Activated CD8-positive, alpha-beta T cell treated with anti-CD3 and anti-CD28 coated beads, Interleukin-2, amount 10 ng/mL, durations not matched to agents 7 days and 5 days (primary cell): ENCODE measurements at regions not wholly inside any gene's neighbourhood (a gene's known extent, or its start where the extent isn't known, plus 50 kb on each side); places are given as distances from the start of the nearest gene placed in this dataset.

Source experiments
- ATAC-seq: fragments of 150-1000 bp; cut with Tn5 transposase; one replicate; pipeline ENCODE4 v1.10.0; 2021; ENCODE audit warnings: moderate library complexity
- CTCF ChIA-PET: fragments of 350-600 bp; sonication (Branson Sonifier 250); formaldehyde crosslinking; loops from one replicate; lab custom pipeline; 2021; ENCODE audit warnings: antibody characterized with exemption; lab: Charles Lee
- POLR2A ChIA-PET: fragments of 350-600 bp; sonication (Branson Sonifier 250); formaldehyde crosslinking; loops from one replicate; lab custom pipeline; 2021; ENCODE audit warnings: antibody characterized with exemption; lab: Charles Lee
- DNase-seq: peaks from one replicate; pipeline ENCODE4 v3.0.0-alpha.2; 2020
- H3K27ac Mint-ChIP-seq: one replicate; pipeline ENCODE4 v1.8.0; 2021; ENCODE audit warnings: mild to moderate bottlenecking, mixed read lengths
- H3K27me3 Mint-ChIP-seq: one replicate; pipeline ENCODE4 v1.8.0; 2021; ENCODE audit warnings: low read depth, mixed read lengths
- H3K36me3 Mint-ChIP-seq: one replicate; pipeline ENCODE4 v1.8.0; 2021; ENCODE audit warnings: low read depth, mixed read lengths
- H3K4me1 Mint-ChIP-seq: one replicate; pipeline ENCODE4 v1.8.0; 2021; ENCODE audit warnings: low read depth, mixed read lengths
- H3K4me3 Mint-ChIP-seq: one replicate; pipeline ENCODE4 v1.8.0; 2021; ENCODE audit warnings: mild to moderate bottlenecking, mixed read lengths
- H3K9me3 Mint-ChIP-seq: one replicate; pipeline ENCODE4 v1.8.0; 2022; ENCODE audit warnings: mixed read lengths; ENCODE audit not compliant: insufficient read depth

GRCh38 chr2:234643407-234643806 lies 146.5 kb upstream of the ARL4C start:
- H3K4me3 Mint-ChIP-seq = no peak overlapping the region
- H3K4me1 Mint-ChIP-seq = no peaks in the 10 kb centered on the region
- no peaks in the 10 kb centered on the region for H3K36me3 Mint-ChIP-seq
- H3K27me3 Mint-ChIP-seq = peaks cover 4% of the 10 kb centered on the region
- DNase-seq = no peak
- H3K9me3 Mint-ChIP-seq = peaks cover 18% of the 10 kb centered on the region
- no peak overlapping the region for H3K27ac Mint-ChIP-seq
- no peak for ATAC-seq
- ChIA-PET CTCF (interaction anchor here (1.2 kb wide), 1 partner anchor 57 kb away, joined by 3 read pairs; no protein-coding TSS in a partner anchor), POLR2A (no interaction called here)

GRCh38 chr2:234641086-234641485 lies 144.2 kb upstream of the ARL4C start:
- CTCF ChIA-PET = no interaction called here

GRCh38 chr2:234640657-234641056 lies 143.8 kb upstream of the ARL4C start:
- ATAC-seq (no peak), DNase-seq (no peak)
- no peak overlapping the region for H3K27ac Mint-ChIP-seq
- ChIA-PET CTCF (no interaction called here), POLR2A (no interaction called here)
- H3K4me1 Mint-ChIP-seq = no peaks in the 10 kb centered on the region
- peaks cover 5% of the 10 kb centered on the region for H3K27me3 Mint-ChIP-seq
- no peaks in the 10 kb centered on the region for H3K36me3 Mint-ChIP-seq
- H3K4me3 Mint-ChIP-seq = no peak overlapping the region
- H3K9me3 Mint-ChIP-seq = peaks cover 18% of the 10 kb centered on the region

More at GRCh38 chr2:234641086-234641485, 144.2 kb upstream of the ARL4C start:
- Mint-ChIP-seq H3K9me3 (peaks cover 18% of the 10 kb centered on the region), H3K4me1 (no peaks in the 10 kb centered on the region), H3K4me3 (no peak overlapping the region), H3K27me3 (peaks cover 4% of the 10 kb centered on the region), H3K27ac (no peak overlapping the region), H3K36me3 (no peaks in the 10 kb centered on the region)
- POLR2A ChIA-PET = no interaction called here
- no peak for DNase-seq
- no peak for ATAC-seq

GRCh38 chr2:234638966-234639365 lies 142.1 kb upstream of the ARL4C start:
- H3K4me3 Mint-ChIP-seq = no peak overlapping the region
- peaks cover 12% of the 10 kb centered on the region for H3K9me3 Mint-ChIP-seq
- peaks cover 7% of the 10 kb centered on the region for H3K27me3 Mint-ChIP-seq
- no peaks in the 10 kb centered on the region for H3K36me3 Mint-ChIP-seq
- CTCF ChIA-PET = no interaction called here
- H3K27ac Mint-ChIP-seq = no peak overlapping the region
- no peaks in the 10 kb centered on the region for H3K4me1 Mint-ChIP-seq
- POLR2A ChIA-PET = no interaction called here
- no peak for ATAC-seq
- DNase-seq = no peak

- Mint-ChIP-seq H3K27ac (no peak overlapping the region), H3K36me3 (no peaks in the 10 kb centered on the region), H3K27me3 (peaks cover 9% of the 10 kb centered on the region), H3K9me3 (no peaks in the 10 kb centered on the region), H3K4me3 (no peak overlapping the region), H3K4me1 (no peaks in the 10 kb centered on the region)
- ATAC-seq (no peak), DNase-seq (no peak)
- ChIA-PET CTCF (no interaction called here), POLR2A (no interaction called here)
These were observed 138.4 kb upstream of the ARL4C start for GRCh38 chr2:234635284-234635683.

GRCh38 chr2:234633581-234634230 lies 136.8 kb upstream of the ARL4C start:
- no peak overlapping the region for H3K4me3 Mint-ChIP-seq
- no peaks in the 10 kb centered on the region for H3K4me1 Mint-ChIP-seq
- POLR2A ChIA-PET = no interaction called here
- H3K27me3 Mint-ChIP-seq = peaks cover 11% of the 10 kb centered on the region
- no peak for ATAC-seq
- no peaks in the 10 kb centered on the region for H3K36me3 Mint-ChIP-seq
- H3K9me3 Mint-ChIP-seq = no peaks in the 10 kb centered on the region
- no peak for DNase-seq
- H3K27ac Mint-ChIP-seq = no peak overlapping the region
- CTCF ChIA-PET = no interaction called here

- H3K4me1 Mint-ChIP-seq = no peaks in the 10 kb centered on the region
- DNase-seq (no peak), ATAC-seq (no peak)
- no peak overlapping the region for H3K27ac Mint-ChIP-seq
- ChIA-PET CTCF (no interaction called here), POLR2A (no interaction called here)
- no peaks in the 10 kb centered on the region for H3K9me3 Mint-ChIP-seq
- H3K36me3 Mint-ChIP-seq = no peaks in the 10 kb centered on the region
- H3K27me3 Mint-ChIP-seq = peaks cover 9% of the 10 kb centered on the region
- no peak overlapping the region for H3K4me3 Mint-ChIP-seq
These were observed 135.9 kb upstream of the ARL4C start for GRCh38 chr2:234632527-234633391.

- DNase-seq = no peak
- ChIA-PET CTCF (no interaction called here), POLR2A (no interaction called here)
- ATAC-seq = no peak
- no peaks in the 10 kb centered on the region for H3K9me3 Mint-ChIP-seq
- no peak overlapping the region for H3K27ac Mint-ChIP-seq
- peaks cover 12% of the 10 kb centered on the region for H3K27me3 Mint-ChIP-seq
- no peaks in the 10 kb centered on the region for H3K4me1 Mint-ChIP-seq
- no peaks in the 10 kb centered on the region for H3K36me3 Mint-ChIP-seq
- H3K4me3 Mint-ChIP-seq = no peak overlapping the region
These were observed 135.0 kb upstream of the ARL4C start for GRCh38 chr2:234631646-234632514.

GRCh38 chr2:234630801-234631261 lies 133.9 kb upstream of the ARL4C start:
- POLR2A ChIA-PET = no interaction called here
- H3K27me3 Mint-ChIP-seq = peaks cover 12% of the 10 kb centered on the region
- no peaks in the 10 kb centered on the region for H3K4me1 Mint-ChIP-seq
- DNase-seq (no peak), ATAC-seq (no peak)
- no peak overlapping the region for H3K4me3 Mint-ChIP-seq
- no peak overlapping the region for H3K27ac Mint-ChIP-seq
- CTCF ChIA-PET = no interaction called here
- H3K36me3 Mint-ChIP-seq = no peaks in the 10 kb centered on the region
- no peaks in the 10 kb centered on the region for H3K9me3 Mint-ChIP-seq

GRCh38 chr2:234629596-234629995 lies 132.7 kb upstream of the ARL4C start:
- no peak overlapping the region for H3K27ac Mint-ChIP-seq
- no peaks in the 10 kb centered on the region for H3K4me1 Mint-ChIP-seq
- H3K4me3 Mint-ChIP-seq = no peak overlapping the region
- no peaks in the 10 kb centered on the region for H3K9me3 Mint-ChIP-seq
- no peaks in the 10 kb centered on the region for H3K36me3 Mint-ChIP-seq
- peaks cover 9% of the 10 kb centered on the region for H3K27me3 Mint-ChIP-seq
- DNase-seq = no peak
- CTCF ChIA-PET = no interaction called here
- ATAC-seq = no peak
- POLR2A ChIA-PET = no interaction called here

GRCh38 chr2:234628953-234629352 lies 132.1 kb upstream of the ARL4C start:
- ChIA-PET CTCF (no interaction called here), POLR2A (no interaction called here)
- Mint-ChIP-seq H3K36me3 (no peaks in the 10 kb centered on the region), H3K27ac (no peak overlapping the region), H3K9me3 (no peaks in the 10 kb centered on the region), H3K27me3 (peaks cover 9% of the 10 kb centered on the region), H3K4me1 (no peaks in the 10 kb centered on the region), H3K4me3 (no peak overlapping the region)
- DNase-seq (no peak), ATAC-seq (no peak)
